HG03565 (cell line): ENCODE measurements at regions not wholly inside any gene's neighbourhood (a gene's known extent, or its start where the extent isn't known, plus 50 kb on each side); places are given as distances from the start of the nearest gene placed in this dataset.

Experiments
- ATAC-seq: cut with Tn5 transposase; IDR thresholded peaks from one replicate; pipeline ENCODE4 v1.9.1; 2021; ENCODE audit warnings: mild to moderate bottlenecking, moderate library complexity; ENCODE audit not compliant: unreplicated experiment

DNA sequence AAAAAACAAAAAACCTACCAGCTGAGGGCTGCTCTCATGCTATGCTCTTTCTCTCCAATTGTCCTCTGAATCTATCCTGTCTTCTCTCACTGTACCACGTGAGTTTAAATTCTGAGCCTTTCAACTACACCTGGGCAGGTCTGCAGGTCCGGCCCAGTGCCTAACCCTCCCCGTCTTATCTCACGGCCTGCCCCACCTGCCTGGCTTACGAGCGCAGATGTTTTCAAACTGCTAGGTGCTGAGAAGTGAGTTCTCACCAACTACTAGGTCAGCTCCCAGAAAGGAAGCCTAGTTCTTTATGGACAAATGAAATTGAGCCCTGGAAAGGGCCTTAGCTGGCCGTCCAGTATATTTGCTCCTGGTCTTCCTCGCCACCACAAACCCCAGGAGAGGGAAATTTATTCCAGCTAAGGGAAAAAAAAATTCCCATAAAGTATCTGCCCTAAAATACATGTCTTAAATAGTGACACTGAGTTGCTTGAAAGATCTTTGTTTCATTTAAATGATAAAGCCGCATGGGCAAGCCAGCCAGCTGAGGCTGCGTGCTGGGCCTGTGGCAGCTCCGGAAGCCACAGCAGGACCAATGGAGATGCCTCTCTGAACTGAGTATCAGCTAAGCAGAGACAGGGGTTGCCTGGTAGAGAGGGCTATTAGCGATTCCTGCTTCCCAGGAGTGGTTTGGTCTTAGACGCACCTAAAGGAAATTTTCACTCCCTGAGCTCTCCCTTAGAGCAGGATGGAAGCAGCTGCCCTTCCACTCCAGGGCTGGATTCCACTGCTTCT lies 92.5 kb upstream of the NCK2 start:
- ATAC-seq = no peak

DNA sequence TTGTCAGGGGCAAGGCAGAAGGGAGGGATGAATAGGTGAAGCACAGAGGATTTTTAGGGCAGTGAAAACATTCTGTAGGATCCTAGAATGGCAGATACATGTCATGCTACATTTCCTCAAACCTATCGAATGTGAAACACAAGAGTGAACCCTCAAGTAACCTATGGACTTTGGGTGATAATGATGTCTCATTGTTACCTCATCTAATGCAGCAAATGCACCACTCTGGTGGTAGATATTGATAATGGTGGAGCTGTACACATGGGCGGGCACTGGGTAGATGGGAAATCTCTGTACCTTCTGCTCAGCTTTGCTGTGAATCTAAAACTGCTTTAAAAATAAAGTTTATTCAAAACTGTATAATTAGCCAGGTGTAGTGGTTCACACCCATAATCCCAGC lies 95.2 kb upstream of the NCK2 start:
- ATAC-seq = no peak

DNA sequence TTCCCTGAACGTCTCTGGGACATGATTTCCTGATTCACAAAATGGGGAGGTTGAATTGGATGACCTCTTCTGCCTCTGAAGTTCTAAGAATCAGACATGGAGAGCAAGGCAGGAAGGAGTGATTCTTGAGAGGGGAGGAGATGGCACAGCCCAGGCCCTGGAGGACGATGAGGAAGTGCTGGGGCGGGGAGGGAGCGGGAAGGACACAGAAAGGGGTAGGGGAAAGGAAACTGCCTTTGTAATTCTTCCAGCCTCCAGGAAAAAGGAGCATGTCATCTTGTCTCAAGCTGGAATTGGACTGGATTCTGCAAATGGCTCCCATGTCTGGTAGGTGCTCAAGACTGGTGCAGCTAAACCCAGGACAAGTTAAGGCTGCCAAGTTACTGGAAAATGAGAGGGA lies 97.0 kb upstream of the NCK2 start:
- no peak for ATAC-seq

DNA sequence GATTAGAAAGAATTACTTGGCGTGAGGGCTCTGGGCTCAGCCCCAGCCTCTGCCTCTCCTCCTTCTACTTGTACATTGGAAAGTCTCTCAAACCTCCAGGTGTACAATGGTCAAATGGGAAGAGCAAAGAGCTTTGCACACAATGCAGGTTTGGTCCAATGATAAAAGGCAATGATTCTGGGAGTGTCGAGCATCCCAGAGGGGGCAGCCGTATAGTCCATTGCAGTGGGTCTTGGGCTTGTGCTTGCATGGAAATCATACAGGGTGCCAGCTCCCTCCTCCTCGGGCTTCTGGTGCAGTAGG lies 98.0 kb upstream of the NCK2 start:
- no peak for ATAC-seq

DNA sequence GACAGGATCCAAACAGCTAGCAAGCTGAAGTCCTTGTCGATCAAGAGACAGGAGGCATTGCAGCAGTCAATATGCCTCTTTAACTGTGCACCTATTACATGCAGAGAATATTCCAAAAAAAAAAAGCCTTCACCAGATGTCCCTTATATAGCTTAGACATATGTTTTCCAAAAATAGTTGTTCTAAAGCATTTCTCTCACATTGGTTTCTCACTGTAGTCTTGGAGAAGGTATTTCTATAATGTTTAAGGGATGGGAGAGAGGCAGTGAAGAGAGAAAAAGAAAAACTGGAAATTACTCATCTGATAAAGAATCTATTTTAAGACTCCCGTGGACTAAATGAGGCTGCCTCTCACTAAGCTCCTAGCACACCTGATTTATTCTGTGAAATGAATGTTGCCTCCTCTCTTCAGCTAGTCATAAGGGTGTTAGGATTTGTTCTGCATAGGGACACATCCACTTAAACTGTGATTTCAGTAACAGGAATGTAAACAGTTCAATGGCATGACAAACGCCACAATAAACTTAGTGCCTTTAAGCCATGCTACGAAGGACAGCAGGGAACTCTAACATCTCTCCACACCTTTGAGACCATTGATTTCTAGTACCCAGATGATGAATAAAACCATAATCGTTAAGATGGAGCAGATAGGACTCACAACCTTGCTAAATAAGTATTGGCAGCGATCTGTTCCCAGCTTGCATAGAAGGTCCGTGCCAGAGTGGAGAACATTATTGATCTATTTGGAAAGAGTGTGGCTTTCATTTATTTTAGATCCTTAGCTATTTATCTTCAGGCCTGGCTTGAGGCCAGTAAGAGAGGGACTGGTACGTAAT lies 98.6 kb upstream of the NCK2 start:
- no peak for ATAC-seq

DNA sequence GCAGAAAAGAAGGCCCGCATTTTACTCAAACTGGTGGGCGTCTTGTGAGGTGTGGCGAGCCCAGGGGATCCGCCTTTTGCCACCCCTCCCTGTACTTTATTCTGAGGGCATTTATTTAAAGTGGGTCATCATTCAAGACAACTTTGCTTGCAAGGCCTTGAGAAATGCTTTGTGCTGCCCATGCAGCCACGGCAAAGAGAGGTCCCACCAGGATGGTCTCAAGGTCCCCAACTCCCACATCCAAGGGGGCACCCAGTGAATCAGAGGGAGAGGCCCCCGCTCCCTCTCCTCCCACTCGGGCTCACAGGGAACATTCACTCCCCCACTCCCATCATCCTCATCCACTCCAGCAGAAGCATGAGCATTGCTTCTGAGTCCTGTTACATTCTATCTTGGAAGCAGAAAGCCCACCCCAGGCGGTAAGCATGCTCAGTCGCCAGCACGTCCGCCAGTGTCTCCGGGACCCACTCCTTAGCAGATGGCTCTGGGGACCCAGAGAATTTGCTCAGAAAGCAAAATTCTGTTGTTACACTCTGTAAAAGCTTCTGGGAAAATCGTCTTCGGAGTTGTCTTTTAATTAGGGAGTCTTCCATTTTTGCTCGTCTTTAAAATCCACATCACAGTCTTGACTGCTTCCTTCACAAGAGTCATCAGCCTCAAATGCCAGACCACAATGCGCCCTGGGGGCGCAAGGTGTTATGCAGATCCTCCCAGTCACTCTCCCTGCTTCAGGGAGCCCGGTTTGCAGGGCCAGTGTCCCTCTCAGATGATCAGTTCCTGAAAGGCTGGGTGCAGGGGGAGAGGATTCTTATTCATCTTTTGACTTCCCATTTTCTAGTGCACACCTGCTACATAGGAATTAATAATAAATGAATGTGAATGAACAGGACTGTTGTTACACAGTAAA lies 99.4 kb upstream of the NCK2 start:
- no peak for ATAC-seq

DNA sequence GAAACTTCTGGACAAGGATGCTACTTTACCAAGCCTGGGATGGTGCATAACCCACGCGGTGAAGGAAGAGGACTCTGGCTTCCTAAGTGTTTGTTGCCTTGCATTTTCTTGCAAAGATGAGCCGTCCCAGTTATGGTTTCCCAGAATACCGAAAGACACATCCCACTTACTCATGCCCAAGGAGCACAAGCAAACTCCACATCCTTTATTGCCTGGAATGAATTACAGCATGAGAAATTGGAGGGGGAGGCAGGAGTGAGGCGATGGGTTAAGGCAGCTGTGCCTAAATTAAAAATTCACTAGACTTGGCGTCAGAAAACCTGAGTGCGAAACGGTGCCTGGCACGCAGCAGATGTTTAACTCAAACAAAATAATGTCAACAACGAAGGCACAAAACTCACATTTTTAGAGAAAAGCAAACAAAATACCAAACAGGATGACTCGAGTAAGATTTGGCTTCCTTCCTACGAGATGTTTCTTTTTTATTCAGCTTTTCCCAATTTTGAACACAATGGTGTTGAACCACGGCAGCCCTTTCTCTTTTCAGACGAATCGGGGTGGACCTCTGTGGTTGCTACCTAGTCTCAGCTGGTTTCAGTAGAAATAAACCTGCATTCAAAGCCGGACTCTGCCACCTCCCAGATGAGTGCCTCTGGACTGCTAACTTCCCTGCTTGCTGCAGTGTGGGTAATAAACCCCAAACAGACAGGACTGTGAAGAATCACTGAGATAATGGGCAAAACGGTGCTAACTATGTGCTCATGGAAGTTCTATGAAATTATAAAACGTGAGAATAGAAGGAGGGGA lies 100.3 kb upstream of the NCK2 start:
- no peak for ATAC-seq

DNA sequence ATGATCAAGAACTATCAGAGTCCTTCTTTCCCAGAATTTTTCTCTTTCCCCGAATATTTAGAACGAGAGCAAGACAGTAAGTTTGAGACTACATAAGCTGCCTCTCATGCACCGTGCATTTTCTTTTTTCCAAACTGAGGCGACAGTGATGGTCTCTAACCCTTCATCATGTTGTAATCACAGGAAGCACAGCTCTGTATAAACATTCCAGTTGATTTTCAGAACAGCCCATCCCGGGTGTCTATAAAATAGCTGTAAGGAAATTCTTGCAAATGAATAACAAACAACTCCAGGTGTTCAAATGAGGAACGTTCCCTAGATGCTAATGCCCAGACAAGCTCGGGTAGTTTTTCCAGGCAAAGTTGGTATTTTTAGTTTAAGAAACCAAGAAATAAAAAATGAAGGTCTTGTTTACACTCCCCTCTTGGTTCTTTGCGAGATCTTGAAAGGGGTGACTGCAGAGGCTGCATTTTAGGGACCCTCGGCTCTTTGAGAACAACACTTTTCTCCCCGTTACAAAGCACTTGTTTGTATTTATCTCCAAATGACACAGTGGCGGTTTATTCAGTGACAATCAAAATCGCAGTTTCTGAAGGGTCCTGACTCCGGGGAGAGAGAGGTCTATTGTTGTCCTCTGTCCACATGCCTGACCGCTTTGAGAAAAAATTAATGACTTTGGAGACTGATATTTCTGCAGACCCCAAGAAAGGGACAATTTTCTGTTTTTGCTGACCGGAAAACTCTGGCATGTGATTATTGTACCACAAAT lies 101.1 kb upstream of the NCK2 start:
- ATAC-seq = no peak

DNA sequence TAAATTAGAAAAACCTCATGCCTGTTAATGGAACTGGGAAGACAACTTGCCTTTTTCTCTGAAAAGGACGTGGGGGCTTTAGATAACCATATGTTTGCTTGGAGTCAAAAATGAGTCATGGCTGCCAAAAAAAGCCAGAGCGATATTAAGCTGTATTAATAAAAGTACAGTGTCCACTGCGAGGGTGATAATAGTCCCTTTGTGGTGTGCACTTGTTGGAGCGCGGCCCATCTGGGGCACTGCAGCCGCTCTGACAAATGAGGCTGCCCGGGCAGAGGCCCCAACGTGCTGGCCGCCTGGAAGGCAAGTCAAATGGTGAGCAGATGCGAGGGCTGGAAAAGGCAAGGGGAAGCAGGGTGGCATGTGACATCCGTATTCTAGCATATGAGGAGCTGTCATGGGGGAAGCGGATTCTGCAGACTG lies 103.3 kb upstream of the NCK2 start:
- no peak for ATAC-seq

DNA sequence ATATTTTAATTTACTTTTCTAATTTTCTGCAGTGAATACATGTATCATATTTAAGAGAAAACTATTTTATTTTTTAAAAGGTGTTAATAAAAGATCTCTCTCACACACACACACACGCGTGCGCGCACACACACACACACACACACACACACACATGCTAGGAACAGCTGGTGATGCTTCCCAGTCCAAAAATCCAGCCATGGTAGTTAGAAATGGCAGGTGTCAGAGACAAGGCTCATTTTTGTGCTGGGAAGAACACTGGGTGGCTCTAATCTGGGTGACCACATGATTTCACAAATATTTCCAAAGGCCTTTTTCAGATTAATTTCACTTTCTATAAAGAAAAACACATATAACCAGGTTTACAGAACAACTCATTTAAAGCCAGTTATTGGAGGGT lies 104.5 kb upstream of the NCK2 start:
- ATAC-seq = no peak

DNA sequence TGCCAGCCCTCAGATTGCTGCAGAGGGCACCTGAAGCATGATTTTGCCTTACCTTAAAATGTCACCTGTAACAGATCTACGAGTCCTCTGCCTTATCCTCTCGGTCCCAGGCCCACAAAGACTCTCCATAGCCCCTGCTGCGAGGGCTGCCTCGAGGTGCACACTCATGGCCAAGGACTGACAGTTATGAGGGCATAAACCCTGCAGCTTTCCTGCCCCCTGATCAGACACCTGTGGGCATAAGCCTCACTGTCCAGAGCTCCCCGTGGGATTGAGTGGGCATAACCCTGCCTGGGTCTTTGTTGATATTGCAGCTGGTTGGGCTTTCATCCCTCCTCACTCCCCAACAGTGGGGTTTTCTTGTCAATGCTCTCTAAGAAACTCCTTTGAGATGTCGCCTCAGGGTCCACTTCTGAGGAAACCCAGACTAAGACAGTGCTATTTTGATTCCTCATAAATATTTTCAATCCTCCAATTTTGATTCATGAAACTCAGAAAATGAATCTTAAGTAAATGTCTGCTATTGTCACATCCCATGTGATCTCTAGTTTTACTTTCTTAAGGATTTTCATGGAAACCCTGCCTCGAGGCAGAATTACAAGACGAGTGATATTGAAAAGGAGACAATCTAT lies 108.5 kb upstream of the NCK2 start:
- ATAC-seq = no peak

DNA sequence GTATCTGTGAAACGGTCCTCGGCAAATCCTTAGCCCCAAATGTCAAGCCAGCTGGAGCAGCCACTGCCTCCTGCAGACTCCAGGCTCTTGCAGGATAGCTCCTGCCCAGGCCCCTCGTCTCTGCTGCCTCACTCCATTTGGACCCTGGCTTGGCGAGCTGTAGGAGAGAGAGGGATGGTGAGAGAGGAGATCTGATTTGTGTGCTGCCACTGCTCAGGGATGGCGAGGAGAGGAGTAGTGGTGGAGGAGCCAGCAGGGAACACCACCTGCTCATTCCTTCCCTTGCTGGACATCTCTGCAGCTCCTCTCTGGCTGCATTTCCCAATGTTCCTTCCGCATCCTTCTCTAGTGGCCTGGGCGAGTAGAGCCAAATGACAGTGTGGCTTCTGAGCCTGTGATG lies 109.1 kb upstream of the NCK2 start:
- no peak for ATAC-seq

DNA sequence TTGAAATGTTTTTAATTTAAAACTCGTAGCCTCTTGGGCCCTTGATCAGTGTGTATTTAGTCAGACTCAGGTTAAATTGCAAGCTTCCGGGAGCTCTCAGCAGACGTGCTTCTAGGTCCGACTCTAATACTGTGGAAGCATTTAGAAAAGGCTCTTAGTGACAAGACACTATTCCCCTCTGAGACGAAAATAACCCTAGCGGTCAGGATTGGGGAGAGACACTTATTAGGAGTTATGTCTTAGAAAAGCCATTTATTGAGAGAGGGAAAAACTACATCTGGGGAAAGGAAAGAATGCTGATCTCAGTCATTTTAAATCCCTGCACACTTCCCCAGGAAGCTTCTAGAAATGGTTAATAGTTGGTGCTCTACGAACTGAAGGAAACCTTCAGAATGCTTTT lies 110.5 kb upstream of the NCK2 start:
- ATAC-seq = no peak

DNA sequence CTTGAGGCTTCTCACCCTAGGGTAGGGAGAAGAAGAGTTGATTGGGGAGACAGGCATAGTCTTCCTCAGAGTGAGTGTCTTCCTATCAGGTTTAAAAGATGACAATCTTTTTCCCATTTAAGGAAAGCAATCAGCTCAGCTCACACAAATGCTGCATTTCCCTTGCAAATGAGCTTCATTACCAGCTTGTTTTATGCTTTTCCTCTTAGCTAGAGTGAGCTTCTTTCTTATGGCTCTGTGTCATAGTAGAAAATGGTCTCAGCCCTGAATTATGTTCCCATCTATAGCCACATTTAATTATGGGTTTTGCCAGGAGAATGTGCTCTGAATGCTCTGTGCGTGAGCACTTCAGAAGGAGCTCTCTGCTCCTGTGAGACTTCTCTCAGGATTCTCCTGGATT lies 112.8 kb upstream of the NCK2 start:
- no peak for ATAC-seq

DNA sequence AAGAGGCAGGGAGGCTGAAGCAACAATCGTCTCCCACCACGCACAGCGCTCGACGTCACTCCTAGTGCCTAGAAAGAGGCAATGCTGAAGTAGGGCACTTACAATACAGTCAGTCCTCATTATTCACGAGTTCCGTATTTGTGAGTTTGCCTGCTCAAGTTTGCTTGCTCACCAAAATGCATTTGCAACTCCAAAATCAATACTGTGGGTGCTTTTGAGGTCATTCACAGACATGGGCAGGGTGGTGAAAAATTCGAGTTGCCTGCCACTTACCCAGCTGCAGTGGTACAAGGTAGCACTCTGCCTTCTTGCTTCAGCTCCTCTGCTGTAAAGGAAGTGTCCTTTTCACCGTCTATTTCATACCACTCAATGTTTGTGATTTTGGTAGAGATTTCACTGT lies 113.7 kb upstream of the NCK2 start:
- ATAC-seq = no peak

DNA sequence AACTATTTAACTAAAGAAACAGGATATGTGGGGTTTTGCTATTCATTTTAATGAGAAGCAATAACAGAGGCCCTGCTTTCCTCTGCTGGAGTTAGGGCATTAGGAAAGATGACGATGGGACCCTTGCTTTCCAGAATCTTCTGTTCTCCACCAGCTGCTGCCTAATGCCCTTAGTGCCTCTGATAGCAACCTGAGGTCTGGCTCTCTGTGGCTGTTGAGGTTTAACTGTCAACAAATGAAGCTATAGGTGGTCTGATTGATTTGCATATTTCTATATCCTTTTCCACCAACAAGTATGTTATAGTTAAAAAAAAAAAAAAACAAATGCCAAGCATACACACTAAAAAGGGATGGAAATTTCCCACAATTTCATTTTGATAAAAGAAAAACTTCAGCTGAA lies 115.1 kb upstream of the NCK2 start:
- ATAC-seq = no peak

DNA sequence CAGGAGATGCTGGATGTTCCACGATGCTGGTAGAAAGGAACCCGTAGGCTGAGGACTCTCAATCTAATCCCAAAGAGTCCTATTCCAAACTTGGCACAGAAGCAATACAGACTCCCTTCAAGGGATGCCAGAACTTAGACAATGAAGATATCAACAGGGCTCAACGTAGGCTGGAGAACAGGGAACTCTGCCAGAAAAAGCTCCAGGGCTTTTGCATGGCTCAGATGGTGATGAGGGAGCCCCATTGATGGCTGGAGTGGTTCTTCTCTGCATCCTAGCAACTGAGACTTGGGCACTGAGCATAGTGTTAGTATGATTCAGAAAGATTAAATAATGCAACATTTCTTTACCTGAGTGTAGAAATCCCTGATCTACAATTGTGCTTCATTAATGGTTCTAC lies 117.2 kb upstream of the NCK2 start:
- no peak for ATAC-seq

DNA sequence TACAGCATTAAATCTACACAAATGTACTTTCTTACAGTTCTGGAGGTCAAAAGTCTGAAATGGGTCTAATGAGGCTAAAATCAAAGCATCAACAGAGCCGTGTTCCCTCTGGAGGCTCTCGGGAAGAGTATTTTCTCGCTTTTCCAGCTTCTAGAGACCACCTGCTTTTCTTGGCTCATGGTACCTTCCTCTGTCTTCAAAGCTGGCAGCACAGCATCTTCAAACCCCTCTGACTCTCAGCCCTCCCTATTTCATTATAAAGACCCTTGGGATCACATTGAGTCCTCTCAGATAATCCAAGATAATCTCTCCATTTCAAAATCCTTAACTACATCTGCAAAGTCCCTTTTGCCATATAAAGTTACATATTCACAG lies 117.8 kb upstream of the NCK2 start:
- no peak for ATAC-seq

DNA sequence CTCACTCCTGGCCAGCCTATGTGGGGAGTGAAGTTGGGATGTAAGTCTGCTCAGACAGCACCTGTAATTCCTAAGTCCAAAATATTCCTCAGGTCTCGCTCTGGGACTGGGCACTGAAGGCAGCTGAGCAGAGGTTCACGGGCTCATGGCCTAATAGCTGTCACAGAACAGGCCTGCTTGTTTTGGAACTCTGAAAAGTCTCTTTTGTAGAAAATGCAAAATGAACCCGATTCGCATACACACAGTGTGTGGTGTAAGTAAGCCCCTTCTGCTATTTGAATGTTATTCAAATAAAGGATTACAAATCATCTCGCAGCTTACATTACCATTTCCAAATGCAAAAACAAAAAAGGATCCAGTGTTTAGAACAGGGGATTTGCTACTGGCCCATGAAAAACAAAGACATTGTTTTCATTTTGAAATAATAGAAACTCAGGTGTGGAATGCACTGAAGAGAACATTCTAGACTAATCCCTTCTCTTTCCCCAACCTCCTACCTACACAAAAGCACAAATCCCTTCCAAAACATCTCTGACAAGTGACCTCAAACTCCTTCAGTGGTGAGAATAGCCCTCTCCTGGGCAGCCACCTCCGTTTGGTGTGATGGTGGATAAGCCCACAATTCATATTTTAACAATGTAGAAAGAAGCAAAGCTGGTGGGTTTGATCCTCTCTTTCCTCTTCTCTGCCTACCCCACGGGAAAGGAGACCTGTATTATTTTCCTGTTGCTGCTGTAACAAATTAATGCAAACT lies 118.3 kb upstream of the NCK2 start:
- no peak for ATAC-seq
